Smooth muscle cell (in vitro differentiated cells): ENCODE measurements at regions not wholly inside any gene's neighbourhood (a gene's known extent, or its start where the extent isn't known, plus 50 kb on each side); places are given as distances from the start of the nearest gene placed in this dataset.

Source experiments
- DNase-seq: peaks from one replicate; lab custom pipeline; 2025; ENCODE audit not compliant: unreplicated experiment; lab: John Stamatoyannopoulos, UW
- H2AFZ ChIP-seq: fragments of 200-600 bp; sonication (generic); 2 replicates; pipeline ENCODE4 v1.6.0; 2016; ENCODE audit warnings: antibody characterized with exemption, low read depth, mild to moderate bottlenecking
- H3F3A ChIP-seq: fragments of 200-600 bp; sonication (generic); 2 replicates; pipeline ENCODE4 v1.6.0; 2017; ENCODE audit warnings: antibody characterized with exemption, low read depth
- H3K27ac ChIP-seq: fragments of 200-600 bp; sonication (generic); 2 replicates; pipeline ENCODE4 v1.5.1; 2016; ENCODE audit warnings: low read depth, mild to moderate bottlenecking
- H3K27me3 ChIP-seq: fragments of 200-600 bp; sonication (generic); 2 replicates; pipeline ENCODE4 v1.6.1; 2016; ENCODE audit warnings: low read depth, mild to moderate bottlenecking
- H3K36me3 ChIP-seq: fragments of 200-600 bp; sonication (generic); 2 replicates; pipeline ENCODE4 v1.5.1; 2016; ENCODE audit warnings: low read depth
- H3K4me1 ChIP-seq: fragments of 200-600 bp; sonication (generic); 2 replicates; pipeline ENCODE4 v1.5.1; 2016; ENCODE audit warnings: low read depth
- H3K4me2 ChIP-seq: fragments of 200-600 bp; sonication (generic); 2 replicates; pipeline ENCODE4 v1.6.0; 2016; ENCODE audit warnings: mild to moderate bottlenecking
- H3K4me3 ChIP-seq: fragments of 200-600 bp; sonication (generic); 2 replicates; pipeline ENCODE4 v1.5.1; 2016; ENCODE audit warnings: mild to moderate bottlenecking
- H3K79me2 ChIP-seq: fragments of 200-600 bp; sonication (generic); 2 replicates; pipeline ENCODE4 v1.6.0; 2016; ENCODE audit warnings: low read depth, mild to moderate bottlenecking
- H3K9ac ChIP-seq: fragments of 200-600 bp; sonication (generic); 2 replicates; pipeline ENCODE4 v1.6.0; 2016; ENCODE audit warnings: low read depth
- H3K9me3 ChIP-seq: fragments of 200-600 bp; sonication (generic); replicated peaks from 2 replicates; pipeline ENCODE4 v1.5.1; 2016; ENCODE audit warnings: low read depth
- H4K20me1 ChIP-seq: fragments of 200-600 bp; sonication (generic); 2 replicates; pipeline ENCODE4 v1.6.0; 2016; ENCODE audit warnings: low read depth
- CTCF ChIP-seq: fragments of 200-600 bp; sonication (generic); IDR thresholded peaks from 2 replicates; pipeline ENCODE4 v1.5.1; 2017; ENCODE audit warnings: borderline replicate concordance, mild to moderate bottlenecking, antibody characterized with exemption; ENCODE audit not compliant: insufficient read depth, poor library complexity, severe bottlenecking
- WGBS: methylation state at CpG from one replicate; pipeline ENCODE4 v1.1.7; 2016; ENCODE audit warnings: low lambda C conversion rate; 5-methylcytosine and 5-hydroxymethylcytosine counted together

GRCh38 chr5:104541141-104541785 is 978.7 kb upstream of the NUDT12 start:
- H3K27me3 ChIP-seq: no peaks in the 10 kb centered on the region
- H3K79me2 ChIP-seq: no peaks in the 10 kb centered on the region
- H3K9ac ChIP-seq: no peak overlapping the region
- TF ChIP-seq CTCF: no peak
- no peaks in the 10 kb centered on the region for H3F3A ChIP-seq
- no peaks in the 10 kb centered on the region for H3K9me3 ChIP-seq
- H3K36me3 ChIP-seq: no peaks in the 10 kb centered on the region
- H3K4me2 ChIP-seq: no peak overlapping the region
- no peak for DNase-seq
- H2AFZ ChIP-seq: no peak overlapping the region
- 91% methylated on average over 1 of the region's 1 CpG for WGBS
- H3K27ac ChIP-seq: no peak overlapping the region
- no peaks in the 10 kb centered on the region for H3K4me1 ChIP-seq
- H4K20me1 ChIP-seq: no peaks in the 10 kb centered on the region
- H3K4me3 ChIP-seq: no peak overlapping the region

GRCh38 chr5:104540448-104540847 is 977.9 kb upstream of the NUDT12 start:
- Histone ChIP-seq H3K36me3 (no peaks in the 10 kb centered on the region), H3K9me3 (no peaks in the 10 kb centered on the region), H3K79me2 (no peaks in the 10 kb centered on the region), H3K27ac (no peak overlapping the region), H3K4me1 (no peaks in the 10 kb centered on the region), H3K4me3 (no peak overlapping the region), H2AFZ (no peak overlapping the region), H3K4me2 (no peak overlapping the region), H3F3A (peaks cover 5% of the 10 kb centered on the region), H4K20me1 (no peaks in the 10 kb centered on the region), H3K27me3 (no peaks in the 10 kb centered on the region), H3K9ac (no peak overlapping the region)
- no peak for DNase-seq
- 0% methylated on average over 1 of the region's 1 CpG for whole genome bisulfite sequencing
- no peak for TF ChIP-seq CTCF

GRCh38 chr5:104539618-104540350 is 977.2 kb upstream of the NUDT12 start:
- Histone ChIP-seq H3K4me1 (no peaks in the 10 kb centered on the region), H3K79me2 (no peaks in the 10 kb centered on the region), H3K27me3 (no peaks in the 10 kb centered on the region), H3K4me2 (no peak overlapping the region), H3F3A (peaks cover 10% of the 10 kb centered on the region), H3K4me3 (no peak overlapping the region), H3K9me3 (no peaks in the 10 kb centered on the region), H3K9ac (no peak overlapping the region), H3K27ac (no peak overlapping the region), H4K20me1 (no peaks in the 10 kb centered on the region), H2AFZ (no peak overlapping the region), H3K36me3 (no peaks in the 10 kb centered on the region)
- no peak for DNase-seq
- no peak for TF ChIP-seq CTCF

GRCh38 chr5:104538734-104539133 is 976.1 kb upstream of the NUDT12 start:
- Histone ChIP-seq H3K27ac (no peak overlapping the region), H3K4me2 (no peak overlapping the region), H3F3A (peaks cover 12% of the 10 kb centered on the region), H3K36me3 (no peaks in the 10 kb centered on the region), H2AFZ (no peak overlapping the region), H3K4me1 (peaks cover 2% of the 10 kb centered on the region), H4K20me1 (no peaks in the 10 kb centered on the region), H3K79me2 (no peaks in the 10 kb centered on the region), H3K9me3 (no peaks in the 10 kb centered on the region), H3K9ac (no peak overlapping the region), H3K27me3 (no peaks in the 10 kb centered on the region), H3K4me3 (no peak overlapping the region)
- DNase-seq: no peak
- WGBS: 94% methylated on average over 6 of the region's 6 CpGs
- no peak for TF ChIP-seq CTCF
